ENCODE measurements at regions not wholly inside any gene's neighbourhood (a gene's known extent, or its start where the extent isn't known, plus 50 kb on each side); places are given as distances from the start of the nearest gene placed in this dataset.

DNA sequence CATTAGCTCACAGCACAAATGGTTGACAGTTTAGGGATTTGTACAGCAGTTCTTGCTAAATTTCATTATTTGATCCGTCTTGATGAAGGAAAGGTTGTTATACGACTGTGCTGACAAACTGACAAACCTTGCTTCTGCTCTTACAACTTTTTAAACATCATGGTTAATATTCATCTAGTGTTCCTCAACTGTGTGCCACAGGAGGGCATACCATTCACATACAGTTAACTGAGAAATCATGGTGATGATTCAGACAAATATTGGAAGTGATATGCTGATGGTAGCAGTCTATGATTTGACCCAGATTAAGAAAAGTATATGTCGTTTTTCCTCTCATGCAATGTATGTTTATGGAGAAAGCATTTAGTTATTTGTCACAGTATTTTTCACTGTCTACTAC, 129.8 kb upstream of the FSIP2 start:
- TF ChIP-seq, protein P1, sequence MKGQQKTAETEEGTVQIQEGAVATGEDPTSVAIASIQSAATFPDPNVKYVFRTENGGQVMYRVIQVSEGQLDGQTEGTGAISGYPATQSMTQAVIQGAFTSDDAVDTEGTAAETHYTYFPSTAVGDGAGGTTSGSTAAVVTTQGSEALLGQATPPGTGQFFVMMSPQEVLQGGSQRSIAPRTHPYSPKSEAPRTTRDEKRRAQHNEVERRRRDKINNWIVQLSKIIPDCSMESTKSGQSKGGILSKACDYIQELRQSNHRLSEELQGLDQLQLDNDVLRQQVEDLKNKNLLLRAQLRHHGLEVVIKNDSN (IDR thresholded peaks at IDR 0.05), result no peak
- TF ChIP-seq RAD21 (IDR thresholded peaks at IDR 0.05; ENCODE audit: low read depth), result peak; percentile 36
- no peak for TF ChIP-seq TCF12 (IDR thresholded peaks at IDR 0.05; ENCODE audit: low read depth)
- TF ChIP-seq CEBPB (IDR thresholded peaks at IDR 0.05), result no peak
- TF ChIP-seq CREB1 (IDR thresholded peaks at IDR 0.05; ENCODE audit: low read depth), result no peak
- TF ChIP-seq ZBTB7A (IDR thresholded peaks at IDR 0.05; ENCODE audit: low read depth), result no peak
- TF ChIP-seq YY1 (IDR thresholded peaks at IDR 0.05; ENCODE audit: low read depth), result no peak
- TF ChIP-seq EP300 (IDR thresholded peaks at IDR 0.05; ENCODE audit: borderline replicate concordance), result no peak
- TF ChIP-seq NFIC (IDR thresholded peaks at IDR 0.05), result no peak
- TF ChIP-seq EGR1 (IDR thresholded peaks at IDR 0.05), result no peak
- no peak for TF ChIP-seq FOXM1 (IDR thresholded peaks at IDR 0.05; ENCODE audit: borderline replicate concordance, low read depth)
- no peak for TF ChIP-seq TAF1 (IDR thresholded peaks at IDR 0.05; ENCODE audit: low read depth)
- TF ChIP-seq, protein P2, sequence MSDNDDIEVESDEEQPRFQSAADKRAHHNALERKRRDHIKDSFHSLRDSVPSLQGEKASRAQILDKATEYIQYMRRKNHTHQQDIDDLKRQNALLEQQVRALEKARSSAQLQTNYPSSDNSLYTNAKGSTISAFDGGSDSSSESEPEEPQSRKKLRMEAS (IDR thresholded peaks at IDR 0.05), result no peak
- TF ChIP-seq, protein P3, sequence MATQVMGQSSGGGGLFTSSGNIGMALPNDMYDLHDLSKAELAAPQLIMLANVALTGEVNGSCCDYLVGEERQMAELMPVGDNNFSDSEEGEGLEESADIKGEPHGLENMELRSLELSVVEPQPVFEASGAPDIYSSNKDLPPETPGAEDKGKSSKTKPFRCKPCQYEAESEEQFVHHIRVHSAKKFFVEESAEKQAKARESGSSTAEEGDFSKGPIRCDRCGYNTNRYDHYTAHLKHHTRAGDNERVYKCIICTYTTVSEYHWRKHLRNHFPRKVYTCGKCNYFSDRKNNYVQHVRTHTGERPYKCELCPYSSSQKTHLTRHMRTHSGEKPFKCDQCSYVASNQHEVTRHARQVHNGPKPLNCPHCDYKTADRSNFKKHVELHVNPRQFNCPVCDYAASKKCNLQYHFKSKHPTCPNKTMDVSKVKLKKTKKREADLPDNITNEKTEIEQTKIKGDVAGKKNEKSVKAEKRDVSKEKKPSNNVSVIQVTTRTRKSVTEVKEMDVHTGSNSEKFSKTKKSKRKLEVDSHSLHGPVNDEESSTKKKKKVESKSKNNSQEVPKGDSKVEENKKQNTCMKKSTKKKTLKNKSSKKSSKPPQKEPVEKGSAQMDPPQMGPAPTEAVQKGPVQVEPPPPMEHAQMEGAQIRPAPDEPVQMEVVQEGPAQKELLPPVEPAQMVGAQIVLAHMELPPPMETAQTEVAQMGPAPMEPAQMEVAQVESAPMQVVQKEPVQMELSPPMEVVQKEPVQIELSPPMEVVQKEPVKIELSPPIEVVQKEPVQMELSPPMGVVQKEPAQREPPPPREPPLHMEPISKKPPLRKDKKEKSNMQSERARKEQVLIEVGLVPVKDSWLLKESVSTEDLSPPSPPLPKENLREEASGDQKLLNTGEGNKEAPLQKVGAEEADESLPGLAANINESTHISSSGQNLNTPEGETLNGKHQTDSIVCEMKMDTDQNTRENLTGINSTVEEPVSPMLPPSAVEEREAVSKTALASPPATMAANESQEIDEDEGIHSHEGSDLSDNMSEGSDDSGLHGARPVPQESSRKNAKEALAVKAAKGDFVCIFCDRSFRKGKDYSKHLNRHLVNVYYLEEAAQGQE (IDR thresholded peaks at IDR 0.05; ENCODE audit: low read depth), result no peak

Measured in Ishikawa (cell line).